ENCODE measurements at regions not wholly inside any gene's neighbourhood (a gene's known extent, or its start where the extent isn't known, plus 50 kb on each side); places are given as distances from the start of the nearest gene placed in this dataset.

DNA sequence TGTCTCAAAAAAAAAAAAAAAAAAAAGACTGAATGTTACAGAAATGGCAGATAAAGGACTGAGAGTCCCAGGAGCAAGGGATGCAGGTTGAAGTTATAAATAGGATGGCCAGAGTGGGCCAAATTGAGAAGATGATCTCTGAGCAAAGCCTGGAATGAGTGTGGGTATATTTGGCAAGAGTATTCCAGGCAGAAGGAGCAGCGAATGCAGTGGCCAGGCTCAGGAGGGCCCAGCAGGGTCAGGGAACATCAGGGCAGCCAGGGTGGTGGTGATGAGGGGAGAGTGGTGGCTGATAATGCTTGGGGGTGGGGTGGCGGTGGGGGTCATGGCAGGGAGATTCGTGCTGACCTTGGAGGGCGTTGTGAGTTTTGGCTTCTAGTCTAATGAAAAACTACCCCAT lies 141.3 kb upstream of the AGAP1 start:
- CTCF ChIA-PET, result no interaction called here
- Histone ChIP-seq H3K36me3 (ENCODE audit: control insufficient read depth in 2 of 2, insufficient read depth in 1 of 2, low read length in 2 of 2) (no peaks in the 10 kb centered on the region), H3K4me3 (ENCODE audit: low read depth, low read length) (no peak overlapping the region), H3K4me1 (ENCODE audit: control insufficient read depth, insufficient read depth, low read length) (no peaks in the 10 kb centered on the region), H3K27ac (ENCODE audit: extremely low read depth, low read depth, low read length) (no peak overlapping the region), H3K9me3 (ENCODE audit: control insufficient read depth, insufficient read depth, low read depth, low read length) (no peaks in the 10 kb centered on the region)
- TF ChIP-seq BCL11B (tag by site-specific recombination; IDR thresholded peaks at IDR 0.05; ENCODE audit: low read depth), result no peak
- TF ChIP-seq, protein P1, sequence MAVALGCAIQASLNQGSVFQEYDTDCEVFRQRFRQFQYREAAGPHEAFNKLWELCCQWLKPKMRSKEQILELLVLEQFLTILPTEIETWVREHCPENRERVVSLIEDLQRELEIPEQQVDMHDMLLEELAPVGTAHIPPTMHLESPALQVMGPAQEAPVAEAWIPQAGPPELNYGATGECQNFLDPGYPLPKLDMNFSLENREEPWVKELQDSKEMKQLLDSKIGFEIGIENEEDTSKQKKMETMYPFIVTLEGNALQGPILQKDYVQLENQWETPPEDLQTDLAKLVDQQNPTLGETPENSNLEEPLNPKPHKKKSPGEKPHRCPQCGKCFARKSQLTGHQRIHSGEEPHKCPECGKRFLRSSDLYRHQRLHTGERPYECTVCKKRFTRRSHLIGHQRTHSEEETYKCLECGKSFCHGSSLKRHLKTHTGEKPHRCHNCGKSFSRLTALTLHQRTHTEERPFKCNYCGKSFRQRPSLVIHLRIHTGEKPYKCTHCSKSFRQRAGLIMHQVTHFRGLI (tag by site-specific recombination; IDR thresholded peaks at IDR 0.05), result no peak
- no peak for TF ChIP-seq ZNF48 (tag by site-specific recombination; IDR thresholded peaks at IDR 0.05)
- TF ChIP-seq, protein P2, sequence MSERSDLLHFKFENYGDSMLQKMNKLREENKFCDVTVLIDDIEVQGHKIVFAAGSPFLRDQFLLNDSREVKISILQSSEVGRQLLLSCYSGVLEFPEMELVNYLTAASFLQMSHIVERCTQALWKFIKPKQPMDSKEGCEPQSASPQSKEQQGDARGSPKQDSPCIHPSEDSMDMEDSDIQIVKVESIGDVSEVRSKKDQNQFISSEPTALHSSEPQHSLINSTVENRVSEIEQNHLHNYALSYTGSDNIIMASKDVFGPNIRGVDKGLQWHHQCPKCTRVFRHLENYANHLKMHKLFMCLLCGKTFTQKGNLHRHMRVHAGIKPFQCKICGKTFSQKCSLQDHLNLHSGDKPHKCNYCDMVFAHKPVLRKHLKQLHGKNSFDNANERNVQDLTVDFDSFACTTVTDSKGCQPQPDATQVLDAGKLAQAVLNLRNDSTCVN (tag by site-specific recombination; optimal IDR thresholded peaks at IDR 0.05), result no peak
- TF ChIP-seq ZSCAN23 (tag by site-specific recombination; IDR thresholded peaks at IDR 0.05), result no peak
- TF ChIP-seq KLF9 (tag by site-specific recombination; IDR thresholded peaks at IDR 0.05; ENCODE audit: low read depth), result no peak
- TF ChIP-seq, protein P3, sequence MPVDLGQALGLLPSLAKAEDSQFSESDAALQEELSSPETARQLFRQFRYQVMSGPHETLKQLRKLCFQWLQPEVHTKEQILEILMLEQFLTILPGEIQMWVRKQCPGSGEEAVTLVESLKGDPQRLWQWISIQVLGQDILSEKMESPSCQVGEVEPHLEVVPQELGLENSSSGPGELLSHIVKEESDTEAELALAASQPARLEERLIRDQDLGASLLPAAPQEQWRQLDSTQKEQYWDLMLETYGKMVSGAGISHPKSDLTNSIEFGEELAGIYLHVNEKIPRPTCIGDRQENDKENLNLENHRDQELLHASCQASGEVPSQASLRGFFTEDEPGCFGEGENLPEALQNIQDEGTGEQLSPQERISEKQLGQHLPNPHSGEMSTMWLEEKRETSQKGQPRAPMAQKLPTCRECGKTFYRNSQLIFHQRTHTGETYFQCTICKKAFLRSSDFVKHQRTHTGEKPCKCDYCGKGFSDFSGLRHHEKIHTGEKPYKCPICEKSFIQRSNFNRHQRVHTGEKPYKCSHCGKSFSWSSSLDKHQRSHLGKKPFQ (tag by site-specific recombination; IDR thresholded peaks at IDR 0.05), result no peak
- TF ChIP-seq PRDM1 (tag by site-specific recombination; IDR thresholded peaks at IDR 0.05), result no peak
- no peak for TF ChIP-seq ZNF701 (tag by site-specific recombination; IDR thresholded peaks at IDR 0.05)
- TF ChIP-seq BCL11A (tag by site-specific recombination; IDR thresholded peaks at IDR 0.05; ENCODE audit: low read depth), result no peak
- TF ChIP-seq ZNF830 (tag by site-specific recombination; IDR thresholded peaks at IDR 0.05; ENCODE audit: low read depth), result no peak
- TF ChIP-seq ZNF274 (IDR thresholded peaks at IDR 0.05; ENCODE audit: low read length), result no peak
- no peak for TF ChIP-seq ZNF274 (tag by site-specific recombination; IDR thresholded peaks at IDR 0.05; ENCODE audit: borderline replicate concordance)
- TF ChIP-seq ZBTB8A (tag by site-specific recombination; IDR thresholded peaks at IDR 0.05), result no peak
- POLR2A ChIA-PET, result no interaction called here

DNA sequence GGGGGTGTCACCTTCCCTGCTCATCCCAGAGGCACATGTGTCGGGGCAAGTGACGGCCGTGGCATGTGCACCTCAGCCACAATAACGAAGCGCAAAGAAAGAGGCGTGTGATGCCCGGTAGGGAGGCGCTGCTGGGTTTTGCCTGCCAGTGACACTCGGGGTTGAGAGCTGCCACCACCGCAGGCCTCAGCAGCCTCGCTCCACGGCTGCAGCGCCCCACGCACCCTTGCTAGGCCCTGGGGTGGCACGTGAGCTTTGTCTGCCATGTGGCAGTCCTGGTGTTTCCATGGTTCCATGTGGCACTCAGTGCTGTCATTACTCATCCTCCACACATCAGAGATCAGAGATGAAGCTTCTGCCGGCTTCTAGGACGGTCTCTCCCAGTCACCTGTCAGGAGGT lies 136.0 kb upstream of the AGAP1 start:
- TF ChIP-seq ZNF362 (tag by site-specific recombination; IDR thresholded peaks at IDR 0.05) (no peak), OVOL3 (tag by site-specific recombination; IDR thresholded peaks at IDR 0.05) (no peak), ZNF248 (tag by site-specific recombination; IDR thresholded peaks at IDR 0.05) (no peak), ZNF394 (tag by site-specific recombination; IDR thresholded peaks at IDR 0.05; ENCODE audit: borderline replicate concordance) (no peak), MYNN (tag by site-specific recombination; IDR thresholded peaks at IDR 0.05; ENCODE audit: borderline replicate concordance) (no peak), ZNF19 (tag by site-specific recombination; IDR thresholded peaks at IDR 0.05; ENCODE audit: low read depth) (no peak), ZNF629 (tag by site-specific recombination; IDR thresholded peaks at IDR 0.05) (no peak), ZNF391 (tag by site-specific recombination; IDR thresholded peaks at IDR 0.05; ENCODE audit: borderline replicate concordance, low read depth) (no peak), ZNF791 (tag by site-specific recombination; IDR thresholded peaks at IDR 0.05) (no peak), ZNF48 (tag by site-specific recombination; IDR thresholded peaks at IDR 0.05) (no peak)
- TF ChIP-seq, protein P4, sequence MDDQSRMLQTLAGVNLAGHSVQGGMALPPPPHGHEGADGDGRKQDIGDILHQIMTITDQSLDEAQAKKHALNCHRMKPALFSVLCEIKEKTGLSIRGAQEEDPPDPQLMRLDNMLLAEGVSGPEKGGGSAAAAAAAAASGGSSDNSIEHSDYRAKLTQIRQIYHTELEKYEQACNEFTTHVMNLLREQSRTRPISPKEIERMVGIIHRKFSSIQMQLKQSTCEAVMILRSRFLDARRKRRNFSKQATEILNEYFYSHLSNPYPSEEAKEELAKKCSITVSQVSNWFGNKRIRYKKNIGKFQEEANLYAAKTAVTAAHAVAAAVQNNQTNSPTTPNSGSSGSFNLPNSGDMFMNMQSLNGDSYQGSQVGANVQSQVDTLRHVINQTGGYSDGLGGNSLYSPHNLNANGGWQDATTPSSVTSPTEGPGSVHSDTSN (CRISPR knock-in tag; IDR thresholded peaks at IDR 0.05), result no peak
- TF ChIP-seq, protein P2 (tag by site-specific recombination; optimal IDR thresholded peaks at IDR 0.05), result no peak
- ChIA-PET POLR2A (interaction anchor here (0.6 kb wide), 1 partner anchor 407 kb away, joined by 3 read pairs; no protein-coding TSS in a partner anchor), CTCF (no interaction called here)
- Histone ChIP-seq H3K4me3 (ENCODE audit: low read depth, low read length) (no peak overlapping the region), H3K27ac (ENCODE audit: extremely low read depth, low read depth, low read length) (no peak overlapping the region), H3K36me3 (ENCODE audit: control insufficient read depth in 2 of 2, insufficient read depth in 1 of 2, low read length in 2 of 2) (no peaks in the 10 kb centered on the region), H3K4me1 (ENCODE audit: control insufficient read depth, insufficient read depth, low read length) (no peaks in the 10 kb centered on the region), H3K9me3 (ENCODE audit: control insufficient read depth, insufficient read depth, low read depth, low read length) (no peaks in the 10 kb centered on the region)

All from HEK293 (cell line).